OCI-LY3 (cell line): ENCODE measurements at regions not wholly inside any gene's neighbourhood (a gene's known extent, or its start where the extent isn't known, plus 50 kb on each side); places are given as distances from the start of the nearest gene placed in this dataset.

ENCODE experiments used
- H2AFZ ChIP-seq: fragments of 200-600, 300-600 bp; shearing (Covaris generic); 2 replicates; pipeline ENCODE4 v1.6.0; 2014; ENCODE audit warnings: antibody characterized with exemption, low read depth, low read length
- H3K27ac ChIP-seq: fragments of 200-600, 300-600 bp; sonication (generic); 2 replicates; pipeline ENCODE4 v1.5.1; 2014; ENCODE audit warnings: mild to moderate bottlenecking, low read length, moderate library complexity, mixed read lengths
- H3K27me3 ChIP-seq: fragments of 200-600, 300-600 bp; sonication (generic); 2 replicates; pipeline ENCODE4 v1.6.1; 2014; ENCODE audit warnings: low read depth, low read length, mixed read lengths
- H3K36me3 ChIP-seq: fragments of 200-600, 300-600 bp; sonication (generic); replicated peaks from 2 replicates; pipeline ENCODE3; 2014; ENCODE audit warnings: low read depth, low read length, mixed read lengths
- H3K4me1 ChIP-seq: fragments of 300-600, 200-600 bp; sonication (generic); 2 replicates; pipeline ENCODE4 v1.6.1; 2014; ENCODE audit warnings: low read length, mixed read lengths
- H3K4me2 ChIP-seq: fragments of 200-600, 300-600 bp; sonication (generic); 2 replicates; pipeline ENCODE4 v1.6.1; 2014; ENCODE audit warnings: low read length, mixed read lengths
- H3K4me3 ChIP-seq: fragments of 300-600, 200-600 bp; sonication (generic); 2 replicates; pipeline ENCODE4 v1.5.1; 2014; ENCODE audit warnings: antibody characterized with exemption, mild to moderate bottlenecking, low read length, moderate library complexity
- H3K79me2 ChIP-seq: fragments of 300-600, 200-600 bp; shearing (Covaris generic); 2 replicates; pipeline ENCODE4 v1.6.1; 2014; ENCODE audit warnings: mild to moderate bottlenecking, low read length, mixed read lengths
- H3K9ac ChIP-seq: fragments of 300-600, 200-600 bp; shearing (Covaris generic); 2 replicates; pipeline ENCODE4 v1.6.0; 2014; ENCODE audit warnings: mild to moderate bottlenecking, low read length, moderate library complexity
- H3K9me3 ChIP-seq: fragments of 200-600, 300-600 bp; shearing (Covaris generic); 2 replicates; pipeline ENCODE4 v1.6.1; 2014; ENCODE audit warnings: low read length, mixed read lengths; ENCODE audit not compliant: insufficient read depth
- H4K20me1 ChIP-seq: fragments of 200-600, 300-600 bp; sonication (generic); 2 replicates; pipeline ENCODE4 v1.6.1; 2016; ENCODE audit warnings: low read length, mixed read lengths; ENCODE audit not compliant: insufficient read depth
- CTCF ChIP-seq: fragments of 200-600, 300-600 bp; sonication (generic); IDR thresholded peaks from 2 replicates; pipeline ENCODE4 v1.5.1; 2014; ENCODE audit warnings: antibody characterized with exemption, low read length, low read depth
- EZH2phosphoT487 ChIP-seq: fragments of 200-600 bp; shearing (Covaris generic); IDR thresholded peaks from 2 replicates; pipeline ENCODE4 v1.6.1; 2018; ENCODE audit warnings: antibody characterized with exemption, mixed run types, low read depth

GRCh38 chr2:105519516-105519915 is 120.7 kb upstream of the FHL2 start:
- H3K79me2 ChIP-seq = no peaks in the 10 kb centered on the region
- no peak overlapping the region for H3K4me2 ChIP-seq
- H2AFZ ChIP-seq = no peak overlapping the region
- no peaks in the 10 kb centered on the region for H3K36me3 ChIP-seq
- H3K27ac ChIP-seq = no peak overlapping the region
- TF ChIP-seq CTCF (no peak), EZH2phosphoT487 (no peak)
- H3K4me1 ChIP-seq = no peaks in the 10 kb centered on the region
- H3K9me3 ChIP-seq = no peaks in the 10 kb centered on the region
- no peak overlapping the region for H3K4me3 ChIP-seq
- no peaks in the 10 kb centered on the region for H4K20me1 ChIP-seq
- H3K9ac ChIP-seq = no peak overlapping the region
- 0 out of 2 replicates have a peak, but pooled peaks cover 6% of the 10 kb centered on the region for H3K27me3 ChIP-seq

- Histone ChIP-seq H3K4me3 (no peak overlapping the region), H2AFZ (no peak overlapping the region), H4K20me1 (no peaks in the 10 kb centered on the region), H3K27me3 (peaks cover 7% of the 10 kb centered on the region; the same call in 1 of the 2 replicates), H3K4me1 (no peaks in the 10 kb centered on the region), H3K79me2 (no peaks in the 10 kb centered on the region), H3K4me2 (no peak overlapping the region), H3K27ac (no peak overlapping the region), H3K36me3 (no peaks in the 10 kb centered on the region), H3K9me3 (no peaks in the 10 kb centered on the region), H3K9ac (no peak overlapping the region)
- TF ChIP-seq EZH2phosphoT487 = no peak
- TF ChIP-seq CTCF = no peak
Measured at GRCh38 chr2:105518897-105519296, 120.0 kb upstream of the FHL2 start.

GRCh38 chr2:105517814-105518705 is 119.2 kb upstream of the FHL2 start:
- TF ChIP-seq CTCF (no peak), EZH2phosphoT487 (no peak)

GRCh38 chr2:105515581-105516415 is 116.9 kb upstream of the FHL2 start:
- no peak overlapping the region for H3K4me3 ChIP-seq
- TF ChIP-seq CTCF (no peak), EZH2phosphoT487 (no peak)
- H3K27ac ChIP-seq = no peak overlapping the region

More at GRCh38 chr2:105517814-105518705, 119.2 kb upstream of the FHL2 start:
- no peaks in the 10 kb centered on the region for H3K79me2 ChIP-seq
- H3K9ac ChIP-seq = no peak overlapping the region
- H3K4me1 ChIP-seq = no peaks in the 10 kb centered on the region
- H3K27ac ChIP-seq = no peak overlapping the region
- H3K4me3 ChIP-seq = no peak overlapping the region
- H3K4me2 ChIP-seq = no peak overlapping the region
- H2AFZ ChIP-seq = no peak overlapping the region
- no peaks in the 10 kb centered on the region for H3K9me3 ChIP-seq
- peaks cover 15% of the 10 kb centered on the region for H3K27me3 ChIP-seq
- no peaks in the 10 kb centered on the region for H3K36me3 ChIP-seq
- H4K20me1 ChIP-seq = no peaks in the 10 kb centered on the region

More at GRCh38 chr2:105515581-105516415, 116.9 kb upstream of the FHL2 start:
- Histone ChIP-seq H3K36me3 (no peaks in the 10 kb centered on the region), H3K9ac (no peak overlapping the region), H3K4me2 (no peak overlapping the region), H4K20me1 (no peaks in the 10 kb centered on the region), H2AFZ (no peak overlapping the region), H3K4me1 (no peaks in the 10 kb centered on the region), H3K9me3 (no peaks in the 10 kb centered on the region), H3K79me2 (no peaks in the 10 kb centered on the region), H3K27me3 (peaks cover 32% of the 10 kb centered on the region)
